ENCODE measurements at regions not wholly inside any gene's neighbourhood (a gene's known extent, or its start where the extent isn't known, plus 50 kb on each side); places are given as distances from the start of the nearest gene placed in this dataset.

- no peak for FAIRE-seq
These were observed 398.6 kb upstream of the ADAMTSL1 start for GRCh38 chr9:18075253-18075952.

DNA sequence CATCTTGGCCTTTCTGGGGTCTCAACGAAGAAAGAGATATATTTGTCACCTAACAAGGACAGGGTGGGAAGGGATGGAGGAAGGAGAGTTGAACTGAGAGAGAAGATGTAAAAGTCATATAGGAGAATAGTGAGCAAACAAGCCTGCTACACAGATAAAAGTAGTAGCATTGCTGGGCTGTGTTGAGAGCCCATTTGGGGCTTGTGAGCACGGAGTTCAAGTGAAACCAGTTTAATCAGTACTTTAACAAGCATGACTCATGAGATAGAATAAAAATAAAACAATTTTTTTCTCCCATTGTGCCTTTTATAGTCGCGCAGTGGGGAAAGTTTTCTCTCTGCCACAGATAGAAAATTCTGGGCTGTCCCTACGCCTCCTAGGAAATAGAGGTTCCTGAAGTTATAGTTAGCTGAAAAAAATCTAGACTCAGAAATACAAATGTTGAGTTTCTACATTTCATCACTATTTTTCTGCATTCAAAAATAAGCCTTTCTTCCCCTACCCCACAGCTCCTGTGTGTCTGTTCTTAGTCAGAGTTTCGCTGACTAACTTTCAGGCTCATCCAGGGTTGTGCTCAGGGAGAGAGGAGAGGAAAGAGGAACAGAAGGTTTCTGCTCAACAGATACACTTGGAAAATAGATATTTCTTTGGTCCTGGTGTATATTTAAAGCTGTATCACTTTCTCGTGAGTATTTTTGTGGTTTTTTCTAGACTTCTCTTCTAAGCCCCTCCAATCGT lies 395.8 kb upstream of the ADAMTSL1 start:
- no peak for FAIRE-seq

DNA sequence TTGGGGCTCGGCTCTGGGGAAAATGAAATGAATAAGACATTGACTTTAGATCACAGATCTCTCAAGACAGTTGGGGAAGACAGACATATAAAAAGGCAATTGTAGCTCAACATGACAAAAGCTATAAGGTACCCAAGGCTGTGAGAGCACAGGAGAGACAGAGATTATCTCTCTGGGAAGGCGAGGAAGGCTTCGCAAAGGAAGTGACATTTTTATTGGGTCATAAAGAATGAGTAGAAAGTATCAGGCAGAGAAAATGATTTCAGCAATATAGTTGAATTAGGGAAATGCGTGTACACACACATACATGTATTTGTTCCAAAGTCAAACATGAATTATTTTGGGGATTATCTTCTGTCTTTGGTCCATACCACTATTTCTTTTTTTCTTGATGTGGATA lies 381.8 kb upstream of the ADAMTSL1 start:
- FAIRE-seq, result no peak

DNA sequence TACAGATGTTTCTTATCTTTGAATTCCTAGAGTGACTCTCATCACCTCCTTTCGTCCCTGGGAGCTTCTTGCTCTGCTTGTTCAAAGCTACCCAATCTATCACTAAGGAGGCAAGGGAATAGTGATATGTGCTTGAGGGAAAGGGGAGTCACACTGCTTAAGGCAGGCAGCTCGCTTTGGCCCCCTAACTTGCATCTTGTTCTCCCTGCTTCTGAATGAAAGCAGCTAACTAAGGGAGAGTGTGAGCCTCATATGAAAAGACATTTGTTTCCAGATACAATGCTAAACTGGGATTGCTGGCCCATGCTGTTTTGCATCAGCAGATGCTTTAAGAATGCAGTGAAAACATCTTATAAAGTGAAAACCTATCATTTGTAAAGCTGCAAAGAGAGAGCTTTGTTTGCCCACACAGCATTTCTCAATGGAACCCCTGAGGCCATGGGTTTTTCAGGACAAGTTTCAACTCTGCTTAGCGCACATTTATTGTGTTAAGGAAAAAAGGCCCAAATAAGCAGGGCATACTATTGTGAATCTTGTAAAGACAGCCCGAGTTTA lies 367.9 kb upstream of the ADAMTSL1 start:
- no peak for FAIRE-seq

DNA sequence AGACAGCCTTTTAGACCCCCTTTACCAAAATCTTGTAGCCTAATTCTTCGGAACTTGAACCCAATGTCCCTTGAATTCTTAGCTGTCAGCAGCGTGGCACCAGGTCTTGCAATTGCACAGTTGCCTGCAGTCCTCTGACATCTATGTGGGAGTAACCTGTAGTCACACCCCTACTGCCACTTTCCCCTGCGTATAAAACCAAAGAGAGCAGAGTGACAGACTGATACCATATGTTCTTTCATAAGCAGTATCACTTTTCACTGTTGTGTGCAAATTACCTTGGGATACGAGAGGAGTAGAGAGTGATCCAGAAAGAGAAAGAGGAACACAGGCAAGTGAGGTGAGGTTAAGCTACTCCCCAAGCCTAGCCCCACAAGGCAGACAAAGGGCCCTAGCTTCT lies 364.3 kb upstream of the ADAMTSL1 start:
- FAIRE-seq, result no peak

DNA sequence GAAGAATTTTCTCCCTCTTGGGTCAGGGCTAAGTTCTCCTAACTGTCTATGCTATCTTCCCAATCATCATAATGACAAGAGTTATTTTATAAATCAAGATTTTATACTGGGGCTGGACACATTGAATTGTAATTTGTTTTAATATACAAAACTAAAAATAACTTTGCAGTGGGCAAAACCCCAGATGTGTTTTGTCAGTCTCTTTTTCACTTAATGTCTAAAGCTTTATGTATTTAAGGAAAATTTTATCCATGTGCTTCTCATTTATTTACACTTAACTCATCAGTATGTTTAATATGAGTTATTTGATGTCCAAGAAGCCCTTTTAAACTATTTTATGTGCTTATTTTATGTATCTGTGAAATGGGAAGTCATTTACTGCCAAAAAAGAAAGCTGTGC lies 362.8 kb upstream of the ADAMTSL1 start:
- no peak for FAIRE-seq

- FAIRE-seq, result no peak
These were observed 359.1 kb upstream of the ADAMTSL1 start for GRCh38 chr9:18114559-18115475.

DNA sequence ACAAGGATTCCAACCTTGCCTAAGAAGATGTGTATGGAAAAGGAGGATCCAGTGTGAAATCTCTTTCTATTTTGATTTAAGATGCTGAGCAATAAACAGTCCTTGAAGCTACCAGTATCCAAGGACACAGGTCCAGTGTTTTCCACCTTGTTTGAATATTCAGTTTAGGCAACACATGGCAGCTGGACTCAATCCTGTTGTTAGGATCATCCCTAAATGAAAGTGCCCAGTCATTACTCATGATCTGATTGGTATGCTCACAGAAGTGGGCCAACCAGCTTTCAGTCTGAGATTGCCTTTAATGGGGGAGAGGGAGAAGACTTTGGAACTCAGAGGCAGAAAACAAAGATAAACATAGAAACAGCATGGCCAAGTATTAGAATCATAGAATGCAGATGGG lies 355.7 kb upstream of the ADAMTSL1 start:
- FAIRE-seq, result no peak

DNA sequence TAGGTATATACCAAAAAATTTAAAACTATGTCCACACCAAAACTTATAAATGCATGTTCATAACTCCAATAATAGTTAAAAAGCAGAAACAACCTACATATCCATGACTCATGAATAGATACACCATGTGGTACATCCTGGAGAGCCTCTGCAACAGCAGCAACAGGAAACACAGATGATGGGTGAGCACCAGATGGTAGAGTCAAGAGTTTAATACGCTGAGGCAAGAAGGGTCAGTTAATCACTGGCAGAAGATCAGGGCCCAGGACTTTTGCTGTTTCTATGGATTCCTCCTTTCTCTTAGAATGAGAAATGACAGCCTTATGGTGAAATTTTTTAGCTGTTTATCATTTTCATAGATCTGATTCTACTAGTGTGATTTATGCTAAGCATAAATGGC lies 351.8 kb upstream of the ADAMTSL1 start:
- FAIRE-seq, result no peak

DNA sequence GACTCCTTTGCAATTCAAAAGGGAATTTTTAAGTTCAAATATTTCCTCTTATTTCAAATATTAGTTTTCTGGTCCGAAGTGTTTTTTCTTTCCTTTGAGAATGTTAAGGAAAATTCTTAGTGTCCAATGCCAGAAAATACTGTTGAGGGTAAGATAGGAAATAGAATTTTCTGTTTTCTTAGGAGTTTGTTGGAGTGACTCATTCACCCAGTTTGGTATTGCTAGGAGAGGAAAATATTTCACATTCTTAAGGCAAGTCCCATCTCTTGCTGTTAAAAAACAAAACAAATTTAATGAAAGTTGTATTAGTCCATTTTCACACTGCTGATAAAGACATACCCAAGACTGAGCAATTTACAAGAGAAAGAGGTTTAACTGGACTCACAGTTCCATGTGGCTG lies 349.2 kb upstream of the ADAMTSL1 start:
- no peak for FAIRE-seq

GRCh38 chr9:18126831-18127498 lies 347.0 kb upstream of the ADAMTSL1 start:
- FAIRE-seq, result no peak

DNA sequence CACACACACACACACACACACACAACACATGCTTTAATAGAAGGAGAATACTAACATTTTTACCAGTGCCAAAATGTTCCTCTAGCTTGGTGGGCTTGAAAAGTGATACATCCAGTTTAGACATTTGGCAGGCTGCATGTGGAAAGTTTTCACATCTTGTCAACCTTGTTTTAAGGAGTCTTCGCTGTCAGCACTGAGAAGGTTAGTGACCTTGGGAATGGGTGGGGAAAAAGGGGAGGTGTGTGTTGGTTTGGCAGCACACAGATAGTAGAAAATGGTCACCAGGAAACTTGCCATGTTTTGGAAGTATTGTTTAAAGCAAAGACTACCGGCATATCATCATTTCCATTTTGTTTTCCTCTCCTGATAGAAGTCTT lies 346.5 kb upstream of the ADAMTSL1 start:
- FAIRE-seq, result no peak

- FAIRE-seq, result no peak
These were observed 344.1 kb upstream of the ADAMTSL1 start for GRCh38 chr9:18129809-18130334.

DNA sequence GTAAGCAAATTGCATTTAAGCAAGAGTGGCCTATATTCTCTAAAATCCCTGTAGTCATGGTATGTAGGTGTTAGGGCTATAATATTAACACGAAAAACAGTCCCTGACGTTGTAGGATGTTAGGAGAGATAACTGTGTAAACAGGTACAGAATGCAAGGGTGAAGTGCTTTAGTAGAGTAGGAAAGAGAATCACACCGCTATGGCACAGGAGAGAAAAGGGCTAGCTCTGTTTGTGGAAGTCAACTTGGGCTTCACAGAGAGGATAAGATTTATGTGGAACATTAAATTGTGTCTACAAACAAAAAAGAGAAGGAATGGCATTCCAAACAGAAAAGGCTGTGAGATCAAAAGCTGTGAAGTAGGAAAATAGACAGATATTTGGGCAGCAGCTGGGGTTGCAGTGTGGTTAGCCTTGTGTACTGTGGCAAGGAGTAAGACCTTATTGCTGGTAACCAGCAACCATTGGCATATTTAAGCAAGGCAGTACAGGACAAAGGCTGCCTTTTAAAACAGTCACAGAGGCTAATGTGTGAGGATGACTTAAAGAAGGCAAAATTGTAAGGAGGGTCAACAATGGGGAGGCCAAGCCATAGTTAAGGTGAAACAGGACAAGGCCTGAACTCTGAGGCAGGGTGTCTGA lies 337.5 kb upstream of the ADAMTSL1 start:
- no peak for FAIRE-seq

DNA sequence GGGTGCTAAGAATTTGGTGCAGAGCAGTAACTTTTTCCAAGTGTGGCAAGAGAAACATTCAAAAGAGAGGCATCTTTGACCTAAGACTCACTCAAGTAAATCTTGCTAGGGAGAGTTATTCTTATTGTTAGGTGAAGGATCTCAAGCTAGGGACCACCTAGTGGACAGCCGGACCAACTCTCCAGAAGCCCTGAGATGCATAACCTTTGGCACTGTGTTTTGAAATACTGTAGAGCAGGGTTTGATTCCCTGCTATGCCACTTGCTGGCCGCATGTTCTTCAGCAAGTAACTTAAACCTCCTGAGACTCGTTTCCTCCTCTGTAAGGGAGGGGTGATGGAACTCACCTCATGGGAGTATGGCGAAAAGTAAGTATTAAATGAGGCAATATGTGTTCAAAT lies 336.1 kb upstream of the ADAMTSL1 start:
- FAIRE-seq, result no peak

GRCh38 chr9:18138656-18139055 lies 335.3 kb upstream of the ADAMTSL1 start:
- no peak for FAIRE-seq

- FAIRE-seq, result no peak
These were observed 332.3 kb upstream of the ADAMTSL1 start for GRCh38 chr9:18141681-18142080.

DNA sequence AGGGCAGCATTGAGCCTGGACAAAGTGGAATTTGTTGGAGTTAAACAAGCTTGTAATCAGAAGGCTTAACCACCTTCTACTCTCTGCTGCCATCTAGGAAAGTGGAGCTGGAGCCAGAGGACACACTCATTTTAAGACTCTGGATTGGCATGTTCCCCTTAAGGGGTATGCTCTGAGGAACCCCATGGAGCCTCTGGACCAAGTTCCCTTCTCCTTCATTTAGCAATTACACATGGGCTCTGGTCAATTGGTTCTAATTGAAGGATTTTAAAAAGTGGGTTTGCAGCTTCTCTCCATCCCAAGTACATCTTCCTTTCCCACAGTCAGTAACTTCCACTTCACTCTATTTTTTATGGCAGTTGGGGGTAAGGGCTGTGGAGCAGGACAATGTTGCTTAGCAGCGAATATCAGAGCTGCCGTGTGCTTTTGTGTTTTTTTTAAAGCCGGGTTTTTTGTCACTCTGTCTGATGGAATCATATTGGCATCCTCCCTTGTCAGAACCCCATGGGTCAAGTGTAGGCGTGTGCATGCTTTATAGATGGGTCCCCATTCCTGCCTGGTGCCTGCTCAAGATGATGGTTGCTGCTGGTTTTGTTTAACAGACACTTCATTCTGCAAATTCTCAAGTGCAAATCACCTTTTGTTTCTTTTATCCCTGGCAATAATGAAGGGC lies 330.7 kb upstream of the ADAMTSL1 start:
- no peak for FAIRE-seq

GRCh38 chr9:18146329-18146728 lies 327.6 kb upstream of the ADAMTSL1 start:
- FAIRE-seq, result no peak

GRCh38 chr9:18149471-18150011 lies 324.4 kb upstream of the ADAMTSL1 start:
- no peak for FAIRE-seq

DNA sequence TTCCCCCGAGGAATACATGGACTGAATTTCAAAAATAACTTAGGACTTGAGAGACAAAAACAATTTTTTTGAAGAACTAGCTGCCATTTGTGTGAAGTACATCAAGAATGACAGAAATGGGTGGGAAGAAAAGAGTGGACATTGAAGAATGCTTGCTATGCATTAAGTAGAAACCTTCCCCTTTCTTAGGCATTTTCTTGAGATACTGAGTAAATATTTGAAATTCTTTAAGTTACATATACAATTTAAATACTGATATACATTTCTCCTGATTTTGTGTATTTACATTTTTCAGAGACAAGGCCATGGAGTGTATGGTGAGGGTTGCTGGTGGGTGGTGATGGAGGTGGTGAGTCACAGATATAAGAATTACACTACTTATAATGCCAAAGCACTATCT lies 319.3 kb upstream of the ADAMTSL1 start:
- no peak for FAIRE-seq
